HEK293 (cell line): ENCODE measurements at regions not wholly inside any gene's neighbourhood (a gene's known extent, or its start where the extent isn't known, plus 50 kb on each side); places are given as distances from the start of the nearest gene placed in this dataset.

Source experiments
- PBX3 ChIP-seq: sonication (generic); formaldehyde crosslinking; IDR thresholded peaks from 2 replicates; pipeline ENCODE4 v1.8.1; 2022; ENCODE audit warnings: mild to moderate bottlenecking, moderate library complexity, missing genetic modification reagents
- TCF7L2 ChIP-seq: IDR thresholded peaks from 2 replicates; pipeline ENCODE4 v1.6.1; 2011; ENCODE audit warnings: low read depth, mild to moderate bottlenecking, inconsistent platforms, low read length, moderate library complexity, borderline replicate concordance
- WT1 ChIP-seq: fragments of 450-650 bp; formaldehyde crosslinking; IDR thresholded peaks from 2 replicates; pipeline ENCODE4 v1.5.1; 2016; ENCODE audit warnings: missing biosample characterization, missing genetic modification characterization
- ZBTB20 ChIP-seq: fragments of 450-650 bp; formaldehyde crosslinking; IDR thresholded peaks from 2 replicates; pipeline ENCODE4 v1.5.1; 2016; ENCODE audit warnings: missing biosample characterization, missing genetic modification characterization
- ZNF785 ChIP-seq: fragments of 450-650 bp; formaldehyde crosslinking; IDR thresholded peaks from 2 replicates; pipeline ENCODE4 v1.5.1; 2016; ENCODE audit warnings: missing biosample characterization, missing genetic modification characterization
- TF ChIP-seq, protein P1 (sequence below): fragments of 450-650 bp; formaldehyde crosslinking; IDR thresholded peaks from 2 replicates; pipeline ENCODE4 v1.5.1; 2016; ENCODE audit warnings: missing biosample characterization, missing genetic modification characterization
- TF ChIP-seq, protein P2 (sequence below): fragments of 450-650 bp; formaldehyde crosslinking; IDR thresholded peaks from 2 replicates; pipeline ENCODE4 v1.5.1; 2017; ENCODE audit warnings: missing biosample characterization, missing genetic modification characterization

DNA sequence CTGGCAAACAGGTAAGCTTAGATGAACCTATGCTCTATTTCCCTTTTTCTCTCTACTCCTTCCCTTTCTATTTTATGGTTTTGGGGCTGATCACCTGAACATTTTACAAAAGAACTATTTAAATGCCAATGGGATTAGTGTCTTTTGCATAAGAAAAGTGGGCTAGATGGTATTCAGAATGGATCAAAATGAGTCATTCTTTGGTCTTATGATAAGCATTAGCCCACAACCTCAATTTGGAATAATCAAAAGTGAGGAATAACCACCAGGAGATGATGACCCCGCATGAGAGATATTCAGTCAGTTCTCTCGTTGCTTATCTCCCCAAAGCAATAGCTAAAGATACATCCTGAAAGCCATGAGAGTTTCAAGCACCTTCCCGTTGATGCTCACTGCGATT lies 399.0 kb upstream of the CADM1 start:
- TF ChIP-seq, protein P1, sequence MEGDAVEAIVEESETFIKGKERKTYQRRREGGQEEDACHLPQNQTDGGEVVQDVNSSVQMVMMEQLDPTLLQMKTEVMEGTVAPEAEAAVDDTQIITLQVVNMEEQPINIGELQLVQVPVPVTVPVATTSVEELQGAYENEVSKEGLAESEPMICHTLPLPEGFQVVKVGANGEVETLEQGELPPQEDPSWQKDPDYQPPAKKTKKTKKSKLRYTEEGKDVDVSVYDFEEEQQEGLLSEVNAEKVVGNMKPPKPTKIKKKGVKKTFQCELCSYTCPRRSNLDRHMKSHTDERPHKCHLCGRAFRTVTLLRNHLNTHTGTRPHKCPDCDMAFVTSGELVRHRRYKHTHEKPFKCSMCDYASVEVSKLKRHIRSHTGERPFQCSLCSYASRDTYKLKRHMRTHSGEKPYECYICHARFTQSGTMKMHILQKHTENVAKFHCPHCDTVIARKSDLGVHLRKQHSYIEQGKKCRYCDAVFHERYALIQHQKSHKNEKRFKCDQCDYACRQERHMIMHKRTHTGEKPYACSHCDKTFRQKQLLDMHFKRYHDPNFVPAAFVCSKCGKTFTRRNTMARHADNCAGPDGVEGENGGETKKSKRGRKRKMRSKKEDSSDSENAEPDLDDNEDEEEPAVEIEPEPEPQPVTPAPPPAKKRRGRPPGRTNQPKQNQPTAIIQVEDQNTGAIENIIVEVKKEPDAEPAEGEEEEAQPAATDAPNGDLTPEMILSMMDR (tag by site-specific recombination): no peak
- TF ChIP-seq ZNF785 (no peak), WT1 (tag by site-specific recombination) (no peak), PBX3 (CRISPR knock-in tag) (no peak), ZBTB20 (tag by site-specific recombination) (no peak), TCF7L2 (no peak)
- TF ChIP-seq, protein P2, sequence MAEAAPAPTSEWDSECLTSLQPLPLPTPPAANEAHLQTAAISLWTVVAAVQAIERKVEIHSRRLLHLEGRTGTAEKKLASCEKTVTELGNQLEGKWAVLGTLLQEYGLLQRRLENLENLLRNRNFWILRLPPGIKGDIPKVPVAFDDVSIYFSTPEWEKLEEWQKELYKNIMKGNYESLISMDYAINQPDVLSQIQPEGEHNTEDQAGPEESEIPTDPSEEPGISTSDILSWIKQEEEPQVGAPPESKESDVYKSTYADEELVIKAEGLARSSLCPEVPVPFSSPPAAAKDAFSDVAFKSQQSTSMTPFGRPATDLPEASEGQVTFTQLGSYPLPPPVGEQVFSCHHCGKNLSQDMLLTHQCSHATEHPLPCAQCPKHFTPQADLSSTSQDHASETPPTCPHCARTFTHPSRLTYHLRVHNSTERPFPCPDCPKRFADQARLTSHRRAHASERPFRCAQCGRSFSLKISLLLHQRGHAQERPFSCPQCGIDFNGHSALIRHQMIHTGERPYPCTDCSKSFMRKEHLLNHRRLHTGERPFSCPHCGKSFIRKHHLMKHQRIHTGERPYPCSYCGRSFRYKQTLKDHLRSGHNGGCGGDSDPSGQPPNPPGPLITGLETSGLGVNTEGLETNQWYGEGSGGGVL (tag by site-specific recombination): no peak
